HEK293T (cell line): ENCODE measurements at regions not wholly inside any gene's neighbourhood (a gene's known extent, or its start where the extent isn't known, plus 50 kb on each side); places are given as distances from the start of the nearest gene placed in this dataset.
"Not testable (repeated sequence)": the region's sequence is repeated elsewhere in the genome, so short reads cannot be mapped to it uniquely, and the experiment has no call there.

Source experiments
- CTCF ChIA-PET: fragments of 350-600 bp; formaldehyde crosslinking; extraction: SDS; loops from one replicate; lab custom pipeline; 2021; ENCODE audit warnings: antibody characterized with exemption, inconsistent platforms; lab: Yijun Ruan, JAX
- POLR2A ChIA-PET: fragments of 350-600 bp; formaldehyde crosslinking; extraction: SDS; loops from one replicate; lab custom pipeline; 2020; ENCODE audit warnings: antibody characterized with exemption, inconsistent platforms; lab: Yijun Ruan, JAX
- DNase-seq: peaks from one replicate; pipeline ENCODE4 v3.0.0; 2012; ENCODE audit warnings: mixed read lengths; ENCODE audit errors: extremely low spot score
- ARNT ChIP-seq: fragments of 450-650 bp; IDR thresholded peaks from 2 replicates; pipeline ENCODE4 v1.6.1; 2017; ENCODE audit warnings: mild to moderate bottlenecking
- BHLHE40 ChIP-seq: fragments of 450-650 bp; IDR thresholded peaks from 2 replicates; pipeline ENCODE4 v1.6.1; 2016; ENCODE audit warnings: mild to moderate bottlenecking, moderate library complexity, borderline replicate concordance
- CTBP1 ChIP-seq: fragments of 450-650 bp; IDR thresholded peaks from 2 replicates; pipeline ENCODE4 v1.6.1; 2016; ENCODE audit warnings: borderline replicate concordance
- ELF4 ChIP-seq: fragments of 450-650 bp; IDR thresholded peaks from 2 replicates; pipeline ENCODE4 v1.6.1; 2017; ENCODE audit warnings: antibody characterized with exemption
- FOXA1 ChIP-seq: fragments of 450-650 bp; IDR thresholded peaks from 2 replicates; pipeline ENCODE4 v1.6.1; 2016; ENCODE audit warnings: mild to moderate bottlenecking
- FOXK2 ChIP-seq: fragments of 450-650 bp; IDR thresholded peaks from 2 replicates; pipeline ENCODE4 v1.6.1; 2016; ENCODE audit warnings: mild to moderate bottlenecking
- FOXM1 ChIP-seq: fragments of 450-650 bp; IDR thresholded peaks from 2 replicates; pipeline ENCODE4 v1.6.1; 2017; ENCODE audit warnings: mild to moderate bottlenecking, borderline replicate concordance
- HDGF ChIP-seq: fragments of 450-650 bp; IDR thresholded peaks from 2 replicates; pipeline ENCODE4 v1.6.1; 2017; ENCODE audit warnings: antibody characterized with exemption, borderline replicate concordance
- L3MBTL2 ChIP-seq: fragments of 450-650 bp; conservative IDR thresholded peaks from 2 replicates; pipeline ENCODE4 v1.6.1; 2016; ENCODE audit warnings: mild to moderate bottlenecking
- LEF1 ChIP-seq: fragments of 450-650 bp; IDR thresholded peaks from 2 replicates; pipeline ENCODE4 v1.6.1; 2017; ENCODE audit warnings: mild to moderate bottlenecking, borderline replicate concordance
- NFRKB ChIP-seq: fragments of 450-650 bp; IDR thresholded peaks from 2 replicates; pipeline ENCODE4 v1.6.1; 2016; ENCODE audit warnings: mild to moderate bottlenecking, moderate library complexity
- PKNOX1 ChIP-seq: fragments of 450-650 bp; IDR thresholded peaks from 2 replicates; pipeline ENCODE4 v1.6.1; 2016
- SP1 ChIP-seq: fragments of 450-650 bp; IDR thresholded peaks from 2 replicates; pipeline ENCODE4 v1.6.1; 2017
- SUZ12 ChIP-seq: fragments of 450-650 bp; IDR thresholded peaks from 2 replicates; pipeline ENCODE4 v1.6.1; 2016; ENCODE audit warnings: mild to moderate bottlenecking
- TARDBP ChIP-seq: fragments of 450-650 bp; IDR thresholded peaks from 2 replicates; pipeline ENCODE4 v1.6.1; 2016
- ZNF384 ChIP-seq: fragments of 450-650 bp; IDR thresholded peaks from 2 replicates; pipeline ENCODE4 v1.6.1; 2016

- DNase-seq = no peak
- no peak for TF ChIP-seq SUZ12
- TF ChIP-seq ZNF384 = no peak
- no peak for TF ChIP-seq FOXM1
- no peak for TF ChIP-seq BHLHE40
- no peak for TF ChIP-seq LEF1
- TF ChIP-seq FOXA1 = no peak
- TF ChIP-seq ELF4 = no peak
- TF ChIP-seq ARNT = no peak
- TF ChIP-seq CTBP1 = no peak
- no peak for TF ChIP-seq HDGF
- TF ChIP-seq L3MBTL2 = no peak
- no peak for TF ChIP-seq PKNOX1
- TF ChIP-seq NFRKB = no peak
- TF ChIP-seq FOXK2 = no peak
- TF ChIP-seq SP1 = no peak
- no peak for TF ChIP-seq TARDBP
- ChIA-PET CTCF (no interaction called here), POLR2A (no interaction called here)
Measured at GRCh38 chr4:26208237-26208994, 112.4 kb upstream of the RBPJ start.

GRCh38 chr4:26209378-26209777 lies 111.4 kb upstream of the RBPJ start:
- DNase-seq, POLR2A ChIA-PET: not testable (repeated sequence)

GRCh38 chr4:26212528-26212927 lies 108.3 kb upstream of the RBPJ start:
- ChIA-PET CTCF (no interaction called here), POLR2A (no interaction called here)
- no peak for DNase-seq
- TF ChIP-seq FOXA1 = no peak
- no peak for TF ChIP-seq HDGF
- no peak for TF ChIP-seq PKNOX1
- no peak for TF ChIP-seq LEF1
- TF ChIP-seq NFRKB = no peak
- TF ChIP-seq L3MBTL2 = no peak
- no peak for TF ChIP-seq CTBP1

More at GRCh38 chr4:26209378-26209777, 111.4 kb upstream of the RBPJ start:
- CTCF ChIA-PET = not testable (repeated sequence)

GRCh38 chr4:26213317-26213716 lies 107.5 kb upstream of the RBPJ start:
- ChIA-PET POLR2A (no interaction called here), CTCF (no interaction called here)
- TF ChIP-seq ELF4 (no peak), TARDBP (no peak), CTBP1 (no peak), L3MBTL2 (no peak), PKNOX1 (no peak), NFRKB (no peak), HDGF (no peak), FOXM1 (no peak), LEF1 (no peak), FOXK2 (no peak), ARNT (no peak), ZNF384 (no peak), BHLHE40 (no peak)
- DNase-seq = no peak

GRCh38 chr4:26214994-26215393 lies 105.8 kb upstream of the RBPJ start:
- TF ChIP-seq CTBP1 (no peak), NFRKB (no peak), ELF4 (no peak), ZNF384 (no peak), LEF1 (no peak), FOXA1 (no peak)
- ChIA-PET CTCF (interaction anchor here (1.1 kb wide), 1 partner anchor 25 kb away, joined by 3 read pairs; no protein-coding TSS in a partner anchor), POLR2A (no interaction called here)
- no peak for DNase-seq

GRCh38 chr4:26215725-26216124 lies 105.1 kb upstream of the RBPJ start:
- CTCF ChIA-PET = interaction anchor here (1.1 kb wide), 1 partner anchor 26 kb away, joined by 3 read pairs; no protein-coding TSS in a partner anchor
- TF ChIP-seq ARNT (no peak), TARDBP (no peak), FOXK2 (no peak), ELF4 (no peak), L3MBTL2 (no peak), HDGF (no peak), LEF1 (no peak), SUZ12 (no peak), ZNF384 (no peak), CTBP1 (no peak), FOXM1 (no peak), FOXA1 (no peak), NFRKB (no peak), PKNOX1 (no peak), BHLHE40 (no peak)
- POLR2A ChIA-PET = no interaction called here

More at GRCh38 chr4:26215725-26216124, 105.1 kb upstream of the RBPJ start:
- DNase-seq = no peak
